ENCODE measurements at regions not wholly inside any gene's neighbourhood (a gene's known extent, or its start where the extent isn't known, plus 50 kb on each side); places are given as distances from the start of the nearest gene placed in this dataset.

- Histone ChIP-seq H3K4me3 (no peak overlapping the region), H3K27me3 (no peaks in the 10 kb centered on the region), H3K4me1 (peaks cover 0 to 13% of the 10 kb centered on the region in 2 donors), H3K36me3 (no peaks in the 10 kb centered on the region), H3K27ac (peak overlapping the region; percentile 97 to 100), H3K9me3 (no peaks in the 10 kb centered on the region)
- peak; percentile 79 for DNase-seq (ENCODE audit: low spot score)
- no peak for TF ChIP-seq CTCF (IDR thresholded peaks at IDR 0.05)
These were observed 138.8 kb upstream of the CTAGE1 start for GRCh38 chr18:22556222-22557167.

- peak overlapping the region; percentile 97 to 100 for H3K27ac ChIP-seq
- H3K9me3 ChIP-seq = no peaks in the 10 kb centered on the region
- no peak for DNase-seq (ENCODE audit: low spot score)
- no peak overlapping the region for H3K4me3 ChIP-seq
- H3K4me1 ChIP-seq = peaks cover 0 to 13% of the 10 kb centered on the region in 2 donors
- no peaks in the 10 kb centered on the region for H3K36me3 ChIP-seq
- H3K27me3 ChIP-seq = no peaks in the 10 kb centered on the region
- no peak for TF ChIP-seq CTCF (IDR thresholded peaks at IDR 0.05)
These were observed 139.6 kb upstream of the CTAGE1 start for GRCh38 chr18:22557168-22557941.

GRCh38 chr18:22558945-22559385, 141.2 kb upstream of the CTAGE1 start:
- DNase-seq (ENCODE audit: low spot score) = peak; percentile 93
- Histone ChIP-seq H3K9me3 (no peaks in the 10 kb centered on the region), H3K27me3 (no peaks in the 10 kb centered on the region), H3K4me1 (peaks cover 0 to 13% of the 10 kb centered on the region in 2 donors), H3K4me3 (peak overlapping the region; percentile 43 to 59), H3K27ac (peak overlapping the region; percentile 97 to 100), H3K36me3 (no peaks in the 10 kb centered on the region)
- TF ChIP-seq CTCF (IDR thresholded peaks at IDR 0.05) = no peak

GRCh38 chr18:22559414-22560274, 141.9 kb upstream of the CTAGE1 start:
- peak overlapping the region; percentile 43 to 59 for H3K4me3 ChIP-seq
- H3K4me1 ChIP-seq = peaks cover 0 to 13% of the 10 kb centered on the region in 2 donors
- no peaks in the 10 kb centered on the region for H3K27me3 ChIP-seq
- H3K27ac ChIP-seq = peak overlapping the region; percentile 97 to 100
- TF ChIP-seq CTCF (IDR thresholded peaks at IDR 0.05) = no peak
- H3K36me3 ChIP-seq = no peaks in the 10 kb centered on the region
- peak; percentile 91 for DNase-seq (ENCODE audit: low spot score)
- no peaks in the 10 kb centered on the region for H3K9me3 ChIP-seq

GRCh38 chr18:22560275-22560610, 142.5 kb upstream of the CTAGE1 start:
- peak overlapping the region; percentile 97 to 100 for H3K27ac ChIP-seq
- H3K4me3 ChIP-seq = peak overlapping the region; percentile 43 to 59
- DNase-seq (ENCODE audit: low spot score) = no peak
- no peaks in the 10 kb centered on the region for H3K9me3 ChIP-seq
- peaks cover 0 to 13% of the 10 kb centered on the region in 2 donors for H3K4me1 ChIP-seq
- H3K27me3 ChIP-seq = no peaks in the 10 kb centered on the region
- no peak for TF ChIP-seq CTCF (IDR thresholded peaks at IDR 0.05)
- H3K36me3 ChIP-seq = no peaks in the 10 kb centered on the region
